ENCODE measurements at regions not wholly inside any gene's neighbourhood (a gene's known extent, or its start where the extent isn't known, plus 50 kb on each side); places are given as distances from the start of the nearest gene placed in this dataset.
A peak's percentile ranks its signal among the peaks of the same experiment; 100 is the strongest.

GRCh38 chr2:34570266-34570872 is 971.3 kb upstream of the FAM98A start:
- CTCF ChIA-PET: interaction anchor here (0.7 to 4.1 kb wide), 17 partner anchors 9 to 969 kb away, joined by 3 to 38 read pairs (median 4); no protein-coding TSS in a partner anchor
- Histone ChIP-seq H3K9me3 (replicated peaks; ENCODE audit: control insufficient read depth, insufficient read depth, low read length) (no peaks in the 10 kb centered on the region), H3K4me2 (ENCODE audit: control insufficient read depth, insufficient read depth) (no peak overlapping the region), H2AFZ (ENCODE audit: control insufficient read depth, low read depth, low read length) (no peak overlapping the region), H3K4me1 (ENCODE audit: control insufficient read depth, insufficient read depth, low read length) (no peaks in the 10 kb centered on the region), H3K36me3 (ENCODE audit: control insufficient read depth in 2 of 2, insufficient read depth in 2 of 2, low read length in 1 of 2) (no peaks in the 10 kb centered on the region), H3K9ac (ENCODE audit: control insufficient read depth, insufficient read depth, low read length) (no peak overlapping the region), H3K27me3 (replicated peaks in 1 of 2; ENCODE audit: control insufficient read depth in 2 of 2, insufficient read depth in 2 of 2, low read length in 1 of 2) (no peaks in the 10 kb centered on the region), H3K79me2 (ENCODE audit: control insufficient read depth, insufficient read depth, low read length) (no peaks in the 10 kb centered on the region), H3K27ac (ENCODE audit: control insufficient read depth, insufficient read depth) (no peak overlapping the region), H4K20me1 (ENCODE audit: control insufficient read depth, insufficient read depth) (no peaks in the 10 kb centered on the region), H3K4me3 (no peak overlapping the region)
- in situ Hi-C loops (cut with MboI): no loop called here
- ATAC-seq: peak; percentile 96
- SMC1A ChIA-PET (ENCODE audit: uncharacterized antibody, unreplicated experiment): interaction anchor here (0.9 to 4.9 kb wide), 6 partner anchors 10 to 558 kb away, joined by 3 to 30 read pairs (median 4); no protein-coding TSS in a partner anchor
- intact Hi-C loops (cut with micrococcal nuclease; ENCODE audit: unreplicated experiment): loop anchor here (2.0 kb wide), 2 partner anchors 168 to 474 kb away; no protein-coding TSS in a partner anchor
- FAIRE-seq: no peak
- POLR2A ChIA-PET: no interaction called here
- 33% methylated on average over 7 of the region's 7 CpGs for WGBS (ENCODE audit: insufficient coverage, insufficient replicate concordance, low lambda C conversion rate, missing lambda C conversion rate)
- no TSS peak for BruUV-seq (replicated peaks)
- RAD21 ChIA-PET (ENCODE audit: unreplicated experiment): interaction anchor here (1.0 to 1.6 kb wide), 3 partner anchors 168 to 474 kb away, joined by 3 to 5 read pairs (median 4); no protein-coding TSS in a partner anchor
- no peak for DNase-seq (ENCODE audit: low read depth, low spot score)
- TF ChIP-seq BACH1 (IDR thresholded peaks at IDR 0.05; ENCODE audit: borderline replicate concordance) (no peak), ZNF592 (IDR thresholded peaks at IDR 0.05) (no peak), POLR2AphosphoS5 (IDR thresholded peaks at IDR 0.05; ENCODE audit: low read length) (no peak), SREBF1 (IDR thresholded peaks at IDR 0.05; ENCODE audit: low read length) (no peak), CTCF (IDR thresholded peaks at IDR 0.05 in 2 of 3, conservative IDR thresholded peaks at IDR 0.05 in 1 of 3; ENCODE audit: control insufficient read depth in 2 of 3, extremely low read depth in 1 of 3, insufficient read depth in 1 of 3, low read depth in 3 of 3, low read length in 3 of 3) (peak in 2 of 3 experiments; percentile 45 to 61; a peak in 3 of 6 replicates), HDAC6 (IDR thresholded peaks at IDR 0.05; ENCODE audit: unreplicated experiment) (no peak), SMC3 (IDR thresholded peaks at IDR 0.05; ENCODE audit: borderline replicate concordance, low read length) (peak; percentile 62; the same call in 1 of the 2 replicates), NKRF (conservative IDR thresholded peaks at IDR 0.05) (no peak)
- TF ChIP-seq, protein P1, sequence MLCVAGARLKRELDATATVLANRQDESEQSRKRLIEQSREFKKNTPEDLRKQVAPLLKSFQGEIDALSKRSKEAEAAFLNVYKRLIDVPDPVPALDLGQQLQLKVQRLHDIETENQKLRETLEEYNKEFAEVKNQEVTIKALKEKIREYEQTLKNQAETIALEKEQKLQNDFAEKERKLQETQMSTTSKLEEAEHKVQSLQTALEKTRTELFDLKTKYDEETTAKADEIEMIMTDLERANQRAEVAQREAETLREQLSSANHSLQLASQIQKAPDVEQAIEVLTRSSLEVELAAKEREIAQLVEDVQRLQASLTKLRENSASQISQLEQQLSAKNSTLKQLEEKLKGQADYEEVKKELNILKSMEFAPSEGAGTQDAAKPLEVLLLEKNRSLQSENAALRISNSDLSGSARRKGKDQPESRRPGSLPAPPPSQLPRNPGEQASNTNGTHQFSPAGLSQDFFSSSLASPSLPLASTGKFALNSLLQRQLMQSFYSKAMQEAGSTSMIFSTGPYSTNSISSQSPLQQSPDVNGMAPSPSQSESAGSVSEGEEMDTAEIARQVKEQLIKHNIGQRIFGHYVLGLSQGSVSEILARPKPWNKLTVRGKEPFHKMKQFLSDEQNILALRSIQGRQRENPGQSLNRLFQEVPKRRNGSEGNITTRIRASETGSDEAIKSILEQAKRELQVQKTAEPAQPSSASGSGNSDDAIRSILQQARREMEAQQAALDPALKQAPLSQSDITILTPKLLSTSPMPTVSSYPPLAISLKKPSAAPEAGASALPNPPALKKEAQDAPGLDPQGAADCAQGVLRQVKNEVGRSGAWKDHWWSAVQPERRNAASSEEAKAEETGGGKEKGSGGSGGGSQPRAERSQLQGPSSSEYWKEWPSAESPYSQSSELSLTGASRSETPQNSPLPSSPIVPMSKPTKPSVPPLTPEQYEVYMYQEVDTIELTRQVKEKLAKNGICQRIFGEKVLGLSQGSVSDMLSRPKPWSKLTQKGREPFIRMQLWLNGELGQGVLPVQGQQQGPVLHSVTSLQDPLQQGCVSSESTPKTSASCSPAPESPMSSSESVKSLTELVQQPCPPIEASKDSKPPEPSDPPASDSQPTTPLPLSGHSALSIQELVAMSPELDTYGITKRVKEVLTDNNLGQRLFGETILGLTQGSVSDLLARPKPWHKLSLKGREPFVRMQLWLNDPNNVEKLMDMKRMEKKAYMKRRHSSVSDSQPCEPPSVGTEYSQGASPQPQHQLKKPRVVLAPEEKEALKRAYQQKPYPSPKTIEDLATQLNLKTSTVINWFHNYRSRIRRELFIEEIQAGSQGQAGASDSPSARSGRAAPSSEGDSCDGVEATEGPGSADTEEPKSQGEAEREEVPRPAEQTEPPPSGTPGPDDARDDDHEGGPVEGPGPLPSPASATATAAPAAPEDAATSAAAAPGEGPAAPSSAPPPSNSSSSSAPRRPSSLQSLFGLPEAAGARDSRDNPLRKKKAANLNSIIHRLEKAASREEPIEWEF (IDR thresholded peaks at IDR 0.05; ENCODE audit: insufficient replicate concordance, low read depth, low read length): no peak

Data from GM12878 (cell line).